ENCODE measurements at regions not wholly inside any gene's neighbourhood (a gene's known extent, or its start where the extent isn't known, plus 50 kb on each side); places are given as distances from the start of the nearest gene placed in this dataset.

- TF ChIP-seq CTCF (IDR thresholded peaks at IDR 0.05) (no peak), POLR2A (IDR thresholded peaks at IDR 0.05) (no peak)
These were observed 69.5 kb upstream of the PIRT start for GRCh38 chr17:10907370-10907769.

Data from thyroid gland (tissue), 4 donors.